Erythroblast (primary cell): ENCODE measurements at regions not wholly inside any gene's neighbourhood (a gene's known extent, or its start where the extent isn't known, plus 50 kb on each side); places are given as distances from the start of the nearest gene placed in this dataset.

Experiments used
- GATA1 ChIP-seq: IDR thresholded peaks from 2 replicates; pipeline ENCODE4 v1.6.1; 2011; ENCODE audit warnings: low read depth, mild to moderate bottlenecking, control low read depth, low read length, moderate library complexity
- POLR2A ChIP-seq: IDR thresholded peaks from 2 replicates; pipeline ENCODE4 v1.6.1; 2011; ENCODE audit warnings: mild to moderate bottlenecking, low read length

- TF ChIP-seq POLR2A (no peak), GATA1 (no peak)
These were observed 82.6 kb upstream of the SLC24A5 start for GRCh38 chr15:48038221-48038620.
